HG03558 (cell line): ENCODE measurements at regions not wholly inside any gene's neighbourhood (a gene's known extent, or its start where the extent isn't known, plus 50 kb on each side); places are given as distances from the start of the nearest gene placed in this dataset.
A peak's percentile ranks its signal among the peaks of the same experiment; 100 is the strongest.

Experiments used
- ATAC-seq: cut with Tn5 transposase; IDR thresholded peaks from one replicate; pipeline ENCODE4 v1.9.1; 2021; ENCODE audit warnings: moderate number of reproducible peaks; ENCODE audit not compliant: unreplicated experiment; ENCODE audit errors: extremely low read depth

GRCh38 chr11:35076201-35077100 lies 62.5 kb upstream of the CD44 start:
- ATAC-seq = no peak

- ATAC-seq = peak; percentile 36
Observed at GRCh38 chr11:35077709-35078469, 61.1 kb upstream of the CD44 start.

- ATAC-seq = no peak
Observed at GRCh38 chr11:35078470-35078735, 60.6 kb upstream of the CD44 start.

- no peak for ATAC-seq
Observed at GRCh38 chr11:35079611-35080010, 59.4 kb upstream of the CD44 start.

GRCh38 chr11:35082321-35083180 lies 56.4 kb upstream of the CD44 start:
- ATAC-seq = peak; percentile 44

- no peak for ATAC-seq
Observed at GRCh38 chr11:35083181-35083430, 55.9 kb upstream of the CD44 start.

GRCh38 chr11:35083431-35084238 lies 55.3 kb upstream of the CD44 start:
- peak; percentile 48 for ATAC-seq

- ATAC-seq = no peak
Observed at GRCh38 chr11:35084817-35085440, 54.0 kb upstream of the CD44 start.

- ATAC-seq = no peak
Observed at GRCh38 chr11:35085531-35086165, 53.3 kb upstream of the CD44 start.

- ATAC-seq = no peak
Observed at GRCh38 chr11:35087648-35088047, 51.3 kb upstream of the CD44 start.

- no peak for ATAC-seq
Observed at GRCh38 chr11:35088226-35088625, 50.7 kb upstream of the CD44 start.

GRCh38 chr11:35088676-35089075 lies 50.3 kb upstream of the CD44 start:
- ATAC-seq = no peak
